Endothelial cell of umbilical vein (primary cell): ENCODE measurements at regions not wholly inside any gene's neighbourhood (a gene's known extent, or its start where the extent isn't known, plus 50 kb on each side); places are given as distances from the start of the nearest gene placed in this dataset.

ENCODE experiments used
- BruUV-seq: library from RNA; stranded (reverse); fragments of 400-500 nt; replicated peaks from 2 replicates; lab custom pipeline; 2021; lab: Mats Ljungman, UMichigan
- CTCF ChIA-PET: fragments of 300-600, 350-600 bp; sonication (Branson Sonifier 250); formaldehyde crosslinking; loops from one replicate; lab custom pipeline; 2021; ENCODE audit warnings: antibody characterized with exemption, inconsistent platforms; lab: Charles Lee
- POLR2A ChIA-PET: fragments of 300-600, 350-600 bp; sonication (Branson Sonifier 250); formaldehyde crosslinking; loops from one replicate; lab custom pipeline; 2021; ENCODE audit warnings: antibody characterized with exemption, inconsistent platforms; lab: Charles Lee
- DNase-seq: peaks from one replicate; pipeline ENCODE4 v3.0.0-alpha.2; 2011; ENCODE audit warnings: low read depth, low spot score
- FAIRE-seq: peaks from 2 replicates; lab custom pipeline; 2011; peaks lifted over from hg19 to GRCh38; lab: Jason Lieb, UNC
- H2AFZ ChIP-seq: 2 replicates; pipeline ENCODE4 v1.6.0; 2012; ENCODE audit warnings: low read depth, low read length, control low read depth, inconsistent platforms
- H3K27ac ChIP-seq: 2 replicates; pipeline ENCODE4 v1.5.1; 2011; ENCODE audit warnings: low read depth, mild to moderate bottlenecking, control low read depth, low read length, moderate library complexity; ENCODE audit not compliant: insufficient read depth
- H3K27me3 ChIP-seq, 2 experiments: 2 replicates each; pipeline versions ENCODE4 v1.6.0 to v1.6.1; 2011; ENCODE audit warnings: low read length in 2 of 2, mixed read lengths in 1 of 2; ENCODE audit not compliant: control insufficient read depth in 2 of 2, insufficient read depth in 2 of 2
- H3K36me3 ChIP-seq, 2 experiments: 2 replicates in 1 of 2; 3 replicates in 1 of 2; pipeline ENCODE4 v1.5.1; 2011; ENCODE audit warnings: low read length in 2 of 2, mild to moderate bottlenecking in 1 of 2, moderate library complexity in 1 of 2; ENCODE audit not compliant: control insufficient read depth in 2 of 2, insufficient read depth in 2 of 2; ENCODE audit errors: extremely low read depth in 1 of 2
- H3K4me1 ChIP-seq: 3 replicates; pipeline ENCODE4 v1.5.1; 2011; ENCODE audit warnings: mild to moderate bottlenecking, low read length; ENCODE audit not compliant: control insufficient read depth, insufficient read depth; ENCODE audit errors: extremely low read depth
- H3K4me2 ChIP-seq: 2 replicates; pipeline ENCODE4 v1.6.1; 2011; ENCODE audit warnings: low read length, control low read depth, mixed read lengths; ENCODE audit not compliant: insufficient read depth
- H3K4me3 ChIP-seq, 3 experiments: fragments of 200-600 bp in 1 of 3; sonication (generic), shearing (Covaris generic) in 1 of 3; replicated peaks in 1 of 3; 2 replicates each; pipeline ENCODE4 v1.5.1; 2011 to 2016; ENCODE audit warnings: control low read depth in 3 of 3, low read length in 3 of 3, mild to moderate bottlenecking in 2 of 3, inconsistent platforms in 1 of 3, low read depth in 1 of 3, moderate library complexity in 1 of 3; ENCODE audit not compliant: insufficient read depth in 1 of 3
- H3K79me2 ChIP-seq: 2 replicates; pipeline ENCODE4 v1.6.0; 2012; ENCODE audit warnings: low read length, inconsistent platforms; ENCODE audit not compliant: control insufficient read depth, insufficient read depth
- H3K9ac ChIP-seq: replicated peaks from 2 replicates; pipeline ENCODE3; 2011; ENCODE audit warnings: low read length, control low read depth; ENCODE audit not compliant: insufficient read depth; ENCODE audit errors: extremely low read depth
- H3K9me1 ChIP-seq: replicated peaks from 3 replicates; pipeline ENCODE4 v1.6.0; 2011; ENCODE audit warnings: mild to moderate bottlenecking, low read length; ENCODE audit not compliant: control insufficient read depth, insufficient read depth; ENCODE audit errors: extremely low read depth
- H3K9me3 ChIP-seq: replicated peaks from 2 replicates; pipeline ENCODE4 v1.5.1; 2012; ENCODE audit warnings: low read length, inconsistent platforms; ENCODE audit not compliant: control insufficient read depth, insufficient read depth
- H4K20me1 ChIP-seq: replicated peaks from 2 replicates; pipeline ENCODE3; 2011; ENCODE audit warnings: mild to moderate bottlenecking, low read length; ENCODE audit not compliant: control insufficient read depth, insufficient read depth; ENCODE audit errors: extremely low read depth
- CTCF ChIP-seq, 2 donors: IDR thresholded peaks; 1 replicate in 1 of 2; 2 replicates in 1 of 2; pipeline ENCODE4 v1.5.1; 2011; ENCODE audit warnings: low read length in 2 of 2, mild to moderate bottlenecking in 2 of 2, moderate library complexity in 2 of 2, control low read depth in 1 of 2, inconsistent platforms in 1 of 2, low read depth in 1 of 2; ENCODE audit not compliant: insufficient read depth in 1 of 2; ENCODE audit errors: extremely low read depth in 1 of 2
- EZH2 ChIP-seq: IDR thresholded peaks from 2 replicates; pipeline ENCODE4 v1.6.1; 2012; ENCODE audit warnings: borderline replicate concordance, low read depth, mild to moderate bottlenecking, moderate library complexity, low read length, inconsistent platforms; ENCODE audit not compliant: severe bottlenecking
- FOS ChIP-seq: IDR thresholded peaks from 2 replicates; pipeline ENCODE4 v1.6.1; 2011; ENCODE audit warnings: mild to moderate bottlenecking, low read length, moderate library complexity, borderline replicate concordance; ENCODE audit not compliant: insufficient read depth
- GATA2 ChIP-seq: IDR thresholded peaks from 2 replicates; pipeline ENCODE4 v1.7.0; 2011; ENCODE audit warnings: low read depth, mild to moderate bottlenecking, moderate library complexity, mixed read lengths, low read length; ENCODE audit not compliant: insufficient read length, insufficient read depth
- JUN ChIP-seq: IDR thresholded peaks from 2 replicates; pipeline ENCODE4 v1.6.1; 2011; ENCODE audit warnings: borderline replicate concordance, low read depth; ENCODE audit not compliant: insufficient read length, insufficient read depth
- MAX ChIP-seq: IDR thresholded peaks from 2 replicates; pipeline ENCODE4 v1.6.1; 2011; ENCODE audit not compliant: insufficient read depth, insufficient read length
- MYC ChIP-seq: IDR thresholded peaks from one replicate; pipeline ENCODE4 v1.6.1; 2011; ENCODE audit warnings: mild to moderate bottlenecking, low read depth, low read length
- POLR2A ChIP-seq: IDR thresholded peaks from 2 replicates; pipeline ENCODE4 v1.6.1; 2012; ENCODE audit warnings: low read depth, mild to moderate bottlenecking, control low read depth, low read length
- POLR2AphosphoS5 ChIP-seq: IDR thresholded peaks from 2 replicates; pipeline ENCODE4 v1.6.1; 2012; ENCODE audit warnings: low read depth, mild to moderate bottlenecking, control low read depth, low read length, moderate library complexity; ENCODE audit not compliant: insufficient read depth
- dilution Hi-C: fragments of 300-500 bp; cut with MboI; formaldehyde crosslinking; loops from one replicate; pipeline ENCODE4 v1.15.0; 2019; ENCODE audit warnings: low sequenced_read_pairs; ENCODE audit not compliant: extremely low pct_ligation_motif_present
- intact Hi-C: fragments of 100-400 bp; cut with micrococcal nuclease; formaldehyde crosslinking; loops from one replicate; pipeline ENCODE4 v1.10.0; 2022

- H3K79me2 ChIP-seq, result no peaks in the 10 kb centered on the region
- H3K4me2 ChIP-seq, result no peak overlapping the region
- H3K9me3 ChIP-seq, result no peaks in the 10 kb centered on the region
- CTCF ChIA-PET, result interaction anchor here (0.6 to 1.1 kb wide), 2 partner anchors 13 to 66 kb away, joined by 3 read pairs; no protein-coding TSS in a partner anchor
- H3K9ac ChIP-seq, result no peak overlapping the region
- intact Hi-C loops, result no loop called here
- no peak overlapping the region for H3K4me3 ChIP-seq
- no peaks in the 10 kb centered on the region for H3K36me3 ChIP-seq
- peaks cover 4 to 8% of the 10 kb centered on the region in 2 experiments for H3K27me3 ChIP-seq
- no peaks in the 10 kb centered on the region for H3K9me1 ChIP-seq
- no peak overlapping the region for H2AFZ ChIP-seq
- no peak for FAIRE-seq
- H4K20me1 ChIP-seq, result no peaks in the 10 kb centered on the region
- no peak for DNase-seq
- BruUV-seq, result no TSS peak
- no peak overlapping the region for H3K27ac ChIP-seq
- no peak for TF ChIP-seq GATA2
- TF ChIP-seq FOS, result no peak
- no peak for TF ChIP-seq MYC
- TF ChIP-seq JUN, result no peak
- no peak for TF ChIP-seq POLR2AphosphoS5
- TF ChIP-seq MAX, result no peak
- TF ChIP-seq CTCF (IDR thresholded peaks at IDR 0.05; ENCODE audit: extremely low read depth in 1 of 2, insufficient read depth in 1 of 2, low read depth in 1 of 2, low read length in 2 of 2), result no peak
- no peak for TF ChIP-seq EZH2
- no peak for TF ChIP-seq POLR2A
- dilution Hi-C loops, result no loop called here
- H3K4me1 ChIP-seq, result no peaks in the 10 kb centered on the region
- POLR2A ChIA-PET, result no interaction called here
These were observed 111.5 kb upstream of the FSTL4 start for GRCh38 chr5:133723651-133724366.
